Fibroblast of lung (primary cell): ENCODE measurements at regions not wholly inside any gene's neighbourhood (a gene's known extent, or its start where the extent isn't known, plus 50 kb on each side); places are given as distances from the start of the nearest gene placed in this dataset.

Experiments used
- DNase-seq, 2 donors: peaks; one replicate each; pipeline versions ENCODE4 v3.0.0 to v3.0.0-alpha.2; 2010; ENCODE audit warnings: low read depth in 2 of 2
- H2AFZ ChIP-seq: 2 replicates; pipeline ENCODE4 v1.5.1; 2012; ENCODE audit warnings: low read length, control low read depth, inconsistent platforms
- H3K27ac ChIP-seq: 2 replicates; pipeline ENCODE4 v1.5.1; 2011; ENCODE audit warnings: low read length, control low read depth; ENCODE audit not compliant: insufficient read depth
- H3K27me3 ChIP-seq: 2 replicates; pipeline ENCODE4 v1.5.1; 2011; ENCODE audit warnings: mild to moderate bottlenecking, low read length; ENCODE audit not compliant: control insufficient read depth, insufficient read depth
- H3K36me3 ChIP-seq: 2 replicates; pipeline ENCODE4 v1.5.1; 2011; ENCODE audit warnings: low read length; ENCODE audit not compliant: control insufficient read depth, insufficient read depth
- H3K4me1 ChIP-seq: 2 replicates; pipeline ENCODE4 v1.5.1; 2011; ENCODE audit warnings: low read length; ENCODE audit not compliant: control insufficient read depth, insufficient read depth; ENCODE audit errors: extremely low read depth
- H3K4me2 ChIP-seq: 2 replicates; pipeline ENCODE4 v1.5.1; 2011; ENCODE audit warnings: low read length, control low read depth; ENCODE audit not compliant: insufficient read depth; ENCODE audit errors: extremely low read depth
- H3K4me3 ChIP-seq, 4 experiments: fragments of 200-600 bp in 1 of 4; sonication (generic) in 1 of 4; replicated peaks in 1 of 4; 2 replicates each; pipeline ENCODE4 v1.5.1; 2011 to 2016; ENCODE audit warnings: low read length in 4 of 4, low read depth in 3 of 4, mild to moderate bottlenecking in 3 of 4, control low read depth in 2 of 4, inconsistent platforms in 1 of 4, mixed read lengths in 1 of 4; ENCODE audit not compliant: insufficient read depth in 1 of 4; ENCODE audit errors: control extremely low read depth in 1 of 4
- H3K79me2 ChIP-seq: 2 replicates; pipeline ENCODE4 v1.5.1; 2012; ENCODE audit warnings: mild to moderate bottlenecking, low read length, inconsistent platforms; ENCODE audit not compliant: control insufficient read depth, insufficient read depth
- H3K9ac ChIP-seq: 2 replicates; pipeline ENCODE4 v1.5.1; 2011; ENCODE audit warnings: mild to moderate bottlenecking, low read length, control low read depth; ENCODE audit not compliant: insufficient read depth
- H3K9me3 ChIP-seq: 2 replicates; pipeline ENCODE4 v1.5.1; 2012; ENCODE audit warnings: low read depth, low read length; ENCODE audit not compliant: control insufficient read depth, insufficient read depth
- H4K20me1 ChIP-seq: 2 replicates; pipeline ENCODE4 v1.5.1; 2011; ENCODE audit warnings: low read length; ENCODE audit not compliant: control insufficient read depth, insufficient read depth; ENCODE audit errors: extremely low read depth
- CTCF ChIP-seq, 2 donors: IDR thresholded peaks in 1 of 2; conservative IDR thresholded peaks in 1 of 2; 1 replicate in 1 of 2; 2 replicates in 1 of 2; pipeline ENCODE4 v1.5.1; 2011 to 2012; ENCODE audit warnings: low read length in 2 of 2, control low read depth in 1 of 2, inconsistent platforms in 1 of 2, low read depth in 1 of 2, mild to moderate bottlenecking in 1 of 2
- EZH2 ChIP-seq: IDR thresholded peaks from 2 replicates; pipeline ENCODE4 v1.5.1; 2012; ENCODE audit warnings: low read length, control low read depth, mild to moderate bottlenecking; ENCODE audit errors: missing control alignments

- Histone ChIP-seq H3K4me2 (no peak overlapping the region), H3K36me3 (no peaks in the 10 kb centered on the region), H3K4me1 (no peaks in the 10 kb centered on the region), H3K4me3 (no peak overlapping the region), H3K9ac (no peak overlapping the region), H2AFZ (no peak overlapping the region), H3K9me3 (no peaks in the 10 kb centered on the region), H3K27me3 (no peaks in the 10 kb centered on the region), H3K27ac (no peak overlapping the region), H4K20me1 (no peaks in the 10 kb centered on the region), H3K79me2 (no peaks in the 10 kb centered on the region)
- TF ChIP-seq CTCF (conservative IDR thresholded peaks at IDR 0.05 in 1 of 2, IDR thresholded peaks at IDR 0.05 in 1 of 2; ENCODE audit: low read depth in 1 of 2, low read length in 2 of 2) (no peak), EZH2 (no peak)
- no peak for DNase-seq
Observed at GRCh38 chr3:107975529-107976201, 115.2 kb downstream of the CD47 start.

- Histone ChIP-seq H3K4me1 (no peaks in the 10 kb centered on the region), H3K9me3 (no peaks in the 10 kb centered on the region), H3K36me3 (no peaks in the 10 kb centered on the region), H3K79me2 (no peaks in the 10 kb centered on the region), H3K4me3 (no peak overlapping the region), H4K20me1 (no peaks in the 10 kb centered on the region), H3K27ac (no peak overlapping the region), H2AFZ (no peak overlapping the region), H3K4me2 (no peak overlapping the region), H3K27me3 (no peaks in the 10 kb centered on the region), H3K9ac (no peak overlapping the region)
- DNase-seq, result no peak
- TF ChIP-seq EZH2, result no peak
- no peak for TF ChIP-seq CTCF (conservative IDR thresholded peaks at IDR 0.05 in 1 of 2, IDR thresholded peaks at IDR 0.05 in 1 of 2; ENCODE audit: low read depth in 1 of 2, low read length in 2 of 2)
Observed at GRCh38 chr3:107973961-107974360, 116.9 kb downstream of the CD47 start.

- Histone ChIP-seq H2AFZ (no peak overlapping the region), H3K9me3 (no peaks in the 10 kb centered on the region), H3K4me2 (no peak overlapping the region), H4K20me1 (no peaks in the 10 kb centered on the region), H3K4me1 (no peaks in the 10 kb centered on the region), H3K4me3 (no peak overlapping the region), H3K9ac (no peak overlapping the region), H3K36me3 (no peaks in the 10 kb centered on the region), H3K27ac (no peak overlapping the region), H3K79me2 (no peaks in the 10 kb centered on the region), H3K27me3 (no peaks in the 10 kb centered on the region)
- TF ChIP-seq EZH2 (no peak), CTCF (conservative IDR thresholded peaks at IDR 0.05 in 1 of 2, IDR thresholded peaks at IDR 0.05 in 1 of 2; ENCODE audit: low read depth in 1 of 2, low read length in 2 of 2) (no peak)
- no peak for DNase-seq
Observed at GRCh38 chr3:107973152-107973551, 117.7 kb downstream of the CD47 start.
